ENCODE measurements at regions not wholly inside any gene's neighbourhood (a gene's known extent, or its start where the extent isn't known, plus 50 kb on each side); places are given as distances from the start of the nearest gene placed in this dataset.

- no peak for DNase-seq
Observed at GRCh38 chr1:195501118-195501517, 1107.1 kb downstream of the KCNT2 start.

DNA sequence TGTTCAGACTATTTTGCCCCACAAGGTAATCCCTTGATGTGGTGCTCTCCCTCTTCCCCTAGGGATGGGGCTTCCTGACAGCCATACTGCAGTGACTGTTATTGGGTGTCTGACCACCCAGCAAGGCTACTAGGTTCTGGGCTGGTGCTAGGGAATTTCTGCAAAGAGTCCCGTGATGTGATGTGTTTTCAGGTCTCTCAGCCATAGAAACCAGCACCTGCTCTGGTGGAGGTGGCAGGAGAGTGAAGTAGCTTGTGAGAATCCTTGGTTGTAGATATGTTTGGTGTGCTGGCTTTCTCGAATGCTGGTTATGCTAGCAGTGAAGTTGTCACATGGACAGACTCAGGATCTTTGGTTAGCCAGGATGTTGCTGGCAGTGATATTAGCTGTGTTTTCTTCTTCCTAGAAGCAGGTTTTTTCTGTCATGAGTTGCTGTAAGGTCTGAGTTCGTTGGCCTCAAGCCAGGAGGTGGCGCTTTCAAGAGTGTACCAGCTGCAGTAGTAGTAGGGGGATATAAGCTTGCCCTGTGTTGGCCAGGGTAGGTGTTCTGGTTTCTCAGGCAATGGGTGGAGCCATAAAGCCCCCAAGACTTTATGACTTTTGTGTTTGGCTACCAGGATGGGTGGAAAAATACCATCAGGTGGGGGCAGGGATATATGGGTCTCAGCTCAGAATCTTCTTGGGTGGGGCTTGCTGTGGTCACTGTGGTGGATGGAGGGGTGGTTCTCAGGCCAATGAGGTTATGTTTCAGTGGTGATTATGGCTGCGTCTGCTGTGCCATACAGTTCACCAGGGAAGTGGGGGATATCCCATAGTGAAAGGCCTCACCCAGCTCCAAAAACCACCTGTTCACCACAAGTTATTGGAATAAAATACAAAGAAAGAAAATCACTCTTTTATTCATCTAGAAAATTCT, 1112.3 kb downstream of the KCNT2 start:
- DNase-seq: no peak

DNA sequence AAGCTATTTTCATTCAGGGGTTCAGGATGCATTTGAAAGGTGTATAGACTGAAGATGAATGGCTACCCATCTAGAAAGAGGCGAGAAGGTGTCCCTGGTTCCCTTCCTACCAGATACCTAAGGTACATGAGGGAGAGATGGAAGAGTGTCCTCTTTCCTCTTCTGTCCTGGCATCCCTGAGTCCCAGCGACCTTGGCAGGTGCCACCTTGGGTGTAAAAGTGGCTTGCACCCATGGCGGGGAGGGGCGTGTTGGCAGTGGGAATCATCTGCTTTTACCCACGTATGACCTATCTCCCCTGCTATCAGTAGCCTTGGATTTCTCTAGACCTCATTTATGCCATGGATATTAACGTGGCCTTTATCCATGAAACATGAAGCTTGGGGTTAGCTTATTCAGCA, 1126.1 kb downstream of the KCNT2 start:
- DNase-seq: no peak

GRCh38 chr1:195481293-195481692, 1126.9 kb downstream of the KCNT2 start:
- DNase-seq: no peak

- DNase-seq: no peak
Observed at GRCh38 chr1:195475568-195475967, 1132.7 kb downstream of the KCNT2 start.

GRCh38 chr1:195472291-195472690, 1135.9 kb downstream of the KCNT2 start:
- DNase-seq: no peak

DNA sequence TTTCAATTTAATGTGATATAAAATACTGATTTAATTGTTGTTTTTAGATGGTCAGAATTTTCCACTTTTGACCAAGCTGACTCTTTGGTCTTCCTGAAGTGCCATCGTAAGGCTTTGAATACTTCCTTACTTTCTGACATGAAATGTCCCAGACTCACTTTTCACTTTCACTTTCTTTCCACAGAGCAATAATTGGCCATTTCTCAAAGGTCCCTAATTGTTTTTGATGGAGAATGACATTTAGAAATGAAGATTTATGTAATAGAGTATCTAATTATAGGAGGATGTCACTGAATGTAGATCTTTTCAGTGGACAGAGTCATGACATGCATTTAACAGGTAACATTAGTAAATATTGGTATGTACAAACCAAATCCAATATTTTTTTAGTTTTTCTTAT, 1141.6 kb downstream of the KCNT2 start:
- no peak for DNase-seq

DNA sequence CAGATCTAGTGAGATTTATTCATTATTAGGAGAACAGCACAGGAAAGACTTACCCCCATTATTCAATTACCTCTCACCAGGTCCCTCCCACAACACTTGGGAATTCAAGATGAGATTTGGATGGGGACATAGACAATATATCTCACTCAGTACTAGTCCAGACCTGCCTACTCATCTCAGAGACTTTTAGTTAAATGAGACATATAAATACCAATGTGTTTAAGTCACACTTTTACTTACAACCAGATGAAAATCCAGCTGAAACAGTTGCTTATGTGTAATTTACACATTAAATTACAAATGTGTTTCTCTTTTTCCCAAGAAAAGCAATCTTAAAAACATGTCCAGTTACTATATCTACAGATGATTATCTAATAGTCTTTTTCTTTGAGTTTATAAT, 1145.6 kb downstream of the KCNT2 start:
- DNase-seq: no peak

DNA sequence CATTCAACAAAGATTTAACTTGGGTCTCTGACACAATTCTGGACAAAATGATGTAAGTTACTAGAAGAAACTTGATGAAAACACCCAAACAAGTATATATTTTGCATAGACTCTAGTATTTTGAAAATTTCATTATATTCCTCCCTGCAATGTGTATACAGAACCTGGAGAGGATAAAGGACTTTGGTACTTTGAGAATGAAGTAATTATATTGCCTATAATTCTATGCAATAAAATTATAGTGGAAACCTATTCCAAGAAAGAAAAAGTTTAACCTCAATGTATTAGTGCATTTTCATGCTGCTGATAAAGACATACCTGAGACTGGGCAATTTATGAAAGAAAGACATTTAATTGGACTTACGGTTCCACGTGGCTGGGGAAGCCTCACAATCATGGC, 1146.1 kb downstream of the KCNT2 start:
- DNase-seq: no peak

GRCh38 chr1:195458365-195458764, 1149.9 kb downstream of the KCNT2 start:
- DNase-seq: no peak

DNA sequence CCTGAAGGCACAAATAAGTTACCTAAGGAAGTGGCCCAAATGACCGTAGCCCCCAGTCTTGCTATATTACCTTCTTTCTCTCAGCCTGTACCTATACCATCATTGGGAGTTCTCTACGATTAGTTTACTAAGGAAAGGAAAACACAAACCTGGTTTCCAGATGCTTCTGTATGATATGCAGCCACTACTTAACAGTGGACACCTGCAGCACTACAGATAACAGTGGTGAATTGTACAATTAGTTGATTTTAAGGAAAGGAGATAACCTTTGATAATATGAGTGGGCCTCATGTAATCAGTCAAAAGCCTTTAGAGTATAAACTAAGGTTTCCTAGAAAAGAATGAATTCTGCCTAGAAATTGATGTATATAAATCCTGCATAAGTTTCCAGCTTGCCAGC, 1157.4 kb downstream of the KCNT2 start:
- no peak for DNase-seq

DNA sequence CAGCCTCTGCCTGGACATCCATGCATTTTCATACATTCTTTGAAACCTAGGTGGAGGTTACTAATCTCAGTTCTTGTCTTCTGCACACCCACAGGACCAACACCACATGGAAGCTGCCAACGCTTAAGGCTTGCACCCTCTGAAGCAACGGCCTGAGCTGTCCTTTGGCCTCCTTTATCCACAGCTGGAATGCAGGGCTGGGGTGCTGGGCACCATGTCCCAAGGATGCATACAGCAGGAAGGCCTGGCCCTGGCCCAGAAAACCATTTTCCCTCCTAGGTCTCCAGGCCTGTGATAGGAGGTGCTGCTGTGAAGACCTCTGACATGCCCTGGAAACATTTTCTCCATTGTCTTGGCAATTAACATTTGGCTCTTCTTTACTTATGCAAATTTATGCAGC, 1168.6 kb downstream of the KCNT2 start:
- no peak for DNase-seq

DNA sequence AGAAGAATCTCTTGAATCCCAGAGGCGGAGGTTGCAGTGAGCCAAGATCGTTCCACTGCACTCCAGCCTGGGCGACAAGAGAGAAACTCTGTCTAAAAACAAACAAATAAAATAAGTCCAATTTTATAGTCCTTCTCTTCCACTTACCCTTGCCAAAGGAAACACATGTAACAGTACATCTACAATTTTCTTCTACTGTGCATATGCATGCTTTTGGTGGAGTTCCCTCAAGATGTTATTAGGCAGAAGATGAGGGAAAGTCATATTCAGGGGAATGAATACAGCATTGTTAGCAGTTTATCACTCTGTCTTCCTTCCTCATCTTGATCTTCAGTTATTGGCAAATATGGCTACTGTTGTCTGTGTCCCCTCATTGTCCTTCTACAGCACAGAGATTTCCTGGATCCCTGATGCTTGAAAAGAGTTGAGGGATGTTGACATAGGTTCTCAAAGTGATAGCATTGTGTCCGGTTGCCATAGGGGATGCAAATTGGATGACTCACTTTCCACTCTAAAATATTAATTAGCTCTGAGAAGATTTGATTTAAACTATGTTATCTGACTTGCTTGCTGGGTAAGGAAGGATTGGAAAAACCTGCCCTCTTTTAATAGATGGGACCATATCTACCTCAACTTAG, 1173.6 kb downstream of the KCNT2 start:
- DNase-seq: no peak

DNA sequence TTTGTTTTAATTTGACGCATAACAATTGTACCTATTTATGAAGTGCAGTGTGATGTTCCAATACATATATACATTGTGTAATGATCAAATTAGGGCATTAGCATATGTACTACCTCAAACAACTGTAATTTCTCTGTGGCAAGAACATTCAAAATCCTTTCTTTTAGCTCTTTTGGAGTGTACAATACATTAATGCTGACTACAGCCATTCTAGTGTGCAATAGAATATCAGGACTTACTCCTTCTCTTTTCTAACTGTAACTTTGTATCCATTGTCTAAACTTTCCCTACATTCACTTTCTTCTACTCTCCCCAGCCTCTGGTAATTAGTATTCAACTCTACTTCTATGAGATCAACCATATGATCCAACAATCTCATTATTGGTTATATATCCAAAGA, 1177.4 kb downstream of the KCNT2 start:
- DNase-seq: no peak

- DNase-seq: no peak
Observed at GRCh38 chr1:195428927-195429326, 1179.3 kb downstream of the KCNT2 start.

GRCh38 chr1:195415584-195415983, 1192.7 kb downstream of the KCNT2 start:
- DNase-seq: no peak

GRCh38 chr1:195394567-195394966, 1213.7 kb downstream of the KCNT2 start:
- no peak for DNase-seq

DNA sequence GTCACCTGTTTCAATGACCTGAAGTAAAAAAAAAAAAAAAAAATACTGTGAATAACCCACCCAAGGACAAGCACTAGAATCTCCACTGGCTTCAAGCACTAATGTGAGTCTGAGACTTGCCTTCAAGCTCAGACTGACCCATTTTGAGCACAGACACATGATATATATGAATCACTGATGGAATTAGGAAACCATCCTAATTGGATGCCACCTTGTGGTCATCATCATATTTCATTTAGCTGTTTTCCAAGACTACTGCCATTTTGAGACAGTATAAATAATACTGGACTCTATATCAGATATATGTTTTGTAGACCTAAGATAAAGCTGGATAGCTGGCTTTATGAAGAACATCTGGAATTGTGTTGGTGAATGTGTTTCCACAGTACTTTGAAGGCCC, 1232.0 kb downstream of the KCNT2 start:
- no peak for DNase-seq

DNA sequence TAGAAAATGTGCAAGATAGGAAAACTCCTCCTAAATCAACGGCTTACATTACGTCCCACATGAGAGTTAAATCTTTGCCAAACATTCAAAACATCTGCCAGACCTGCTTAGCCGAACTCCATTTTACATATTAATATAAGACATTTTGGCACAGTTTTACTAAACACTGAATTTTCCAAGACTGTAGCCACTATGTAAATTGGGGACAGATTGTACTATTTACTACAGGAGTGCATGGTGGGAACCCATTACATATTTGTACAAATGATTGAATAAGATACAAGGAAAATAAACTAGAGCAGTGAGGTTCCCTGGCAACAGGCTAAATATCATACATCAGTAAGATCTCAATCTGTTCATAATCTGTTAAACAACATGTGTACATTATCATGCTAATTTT, 1234.4 kb downstream of the KCNT2 start:
- DNase-seq: no peak

DNA sequence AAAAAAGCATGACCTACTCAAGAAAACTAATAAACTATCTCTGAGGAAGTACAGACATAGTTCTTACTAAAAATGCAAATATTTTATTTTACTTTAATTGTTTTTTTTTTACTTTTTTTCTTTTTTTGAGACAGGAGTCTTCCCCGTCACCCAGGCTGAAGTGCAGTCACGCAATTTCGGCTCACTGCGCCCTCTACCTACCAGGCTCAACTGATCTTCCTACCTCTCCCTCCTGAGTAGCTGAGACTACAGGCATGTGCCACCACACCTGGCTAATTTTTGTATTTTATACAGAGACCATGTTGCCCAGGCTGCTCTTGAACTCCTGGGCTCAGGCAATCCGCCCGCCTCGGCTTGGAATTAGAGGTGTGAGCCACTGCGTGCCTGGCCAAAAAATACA, 1263.1 kb downstream of the KCNT2 start:
- no peak for DNase-seq

GRCh38 chr1:195337646-195338045, 1270.6 kb downstream of the KCNT2 start:
- DNase-seq: no peak

DNA sequence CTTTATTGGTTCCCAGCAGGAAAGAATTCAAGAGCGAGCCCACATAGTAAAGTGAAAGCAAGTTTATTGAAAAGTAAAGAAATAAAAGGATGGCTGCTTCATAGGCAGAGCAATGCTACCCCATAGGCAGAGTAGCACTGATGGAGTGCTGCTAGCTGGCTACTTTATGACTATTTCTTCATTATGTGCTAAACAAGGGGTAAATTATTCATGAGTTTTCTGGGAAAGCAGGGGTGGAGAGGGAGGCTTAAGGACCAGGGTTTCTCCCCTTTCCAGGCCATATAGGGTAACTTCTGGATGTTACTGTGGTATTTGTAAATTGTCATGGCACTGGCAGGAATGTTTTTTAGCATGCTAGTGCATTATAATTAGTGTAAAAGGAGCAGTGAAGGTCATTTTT, 1271.4 kb downstream of the KCNT2 start:
- no peak for DNase-seq

GRCh38 chr1:195335541-195335940, 1272.7 kb downstream of the KCNT2 start:
- no peak for DNase-seq

DNA sequence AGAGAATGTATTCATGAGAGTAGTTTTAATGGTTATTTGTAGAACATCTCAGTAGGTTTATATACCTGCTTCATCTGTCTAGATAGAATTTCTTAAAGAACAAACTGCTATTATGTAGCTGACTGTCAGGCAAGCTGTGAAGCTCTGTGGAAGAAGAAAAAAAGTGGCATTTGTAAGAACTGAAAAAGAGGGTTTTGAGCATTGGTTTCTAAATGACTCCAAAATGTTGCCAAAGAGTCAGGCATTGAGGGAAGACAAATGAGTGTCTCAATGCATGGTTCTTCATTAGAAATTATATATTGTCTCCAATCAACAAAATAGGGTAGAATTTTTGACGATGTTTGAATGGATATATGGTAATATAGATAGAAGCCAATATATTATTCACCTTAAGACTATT, 1276.1 kb downstream of the KCNT2 start:
- no peak for DNase-seq

DNA sequence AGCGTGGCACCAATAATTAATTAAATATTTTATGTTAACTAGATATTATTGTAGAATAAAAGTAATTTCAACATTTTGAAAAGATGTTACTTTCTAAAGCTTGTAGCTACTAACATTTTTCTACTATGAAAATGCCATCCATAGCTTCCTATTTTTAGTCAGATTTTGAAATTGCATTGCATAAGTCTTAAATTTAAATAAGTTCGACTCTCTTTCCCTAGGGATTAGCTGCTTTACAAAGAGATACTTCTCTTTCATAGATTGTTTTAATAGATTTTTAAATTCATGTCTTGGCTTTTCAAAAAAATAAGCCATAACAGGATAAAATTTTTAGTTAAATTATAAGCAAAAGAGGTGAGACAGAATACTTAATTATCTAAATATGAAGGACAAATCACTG, 1279.6 kb downstream of the KCNT2 start:
- DNase-seq: no peak
